Dendritic cell treated with granulocyte-macrophage colony-stimulating factor and Interleukin-4, amounts not matched to agents 40 ng/mL and 50 ng/mL, for 4 days (primary cell): ENCODE measurements at regions not wholly inside any gene's neighbourhood (a gene's known extent, or its start where the extent isn't known, plus 50 kb on each side); places are given as distances from the start of the nearest gene placed in this dataset.

ENCODE experiments used
- H3K27ac Mint-ChIP-seq: one replicate; pipeline ENCODE4 v1.8.0; 2022; ENCODE audit warnings: mild to moderate bottlenecking, mixed read lengths
- H3K27me3 Mint-ChIP-seq: one replicate; pipeline ENCODE4 v1.8.0; 2022; ENCODE audit warnings: mild to moderate bottlenecking, mixed read lengths
- H3K36me3 Mint-ChIP-seq: one replicate; pipeline ENCODE4 v1.8.0; 2022; ENCODE audit warnings: low read depth, mixed read lengths
- H3K4me1 Mint-ChIP-seq: one replicate; pipeline ENCODE4 v1.8.0; 2022; ENCODE audit warnings: low read depth, mixed read lengths
- H3K4me3 Mint-ChIP-seq: one replicate; pipeline ENCODE4 v1.8.0; 2022; ENCODE audit warnings: mild to moderate bottlenecking, moderate library complexity, mixed read lengths
- H3K9me3 Mint-ChIP-seq: one replicate; pipeline ENCODE4 v1.8.0; 2022; ENCODE audit warnings: mixed read lengths
- intact Hi-C: fragments of 100-400 bp; cut with micrococcal nuclease; formaldehyde crosslinking; loops from one replicate; pipeline ENCODE4 v1.15.0; 2022

DNA sequence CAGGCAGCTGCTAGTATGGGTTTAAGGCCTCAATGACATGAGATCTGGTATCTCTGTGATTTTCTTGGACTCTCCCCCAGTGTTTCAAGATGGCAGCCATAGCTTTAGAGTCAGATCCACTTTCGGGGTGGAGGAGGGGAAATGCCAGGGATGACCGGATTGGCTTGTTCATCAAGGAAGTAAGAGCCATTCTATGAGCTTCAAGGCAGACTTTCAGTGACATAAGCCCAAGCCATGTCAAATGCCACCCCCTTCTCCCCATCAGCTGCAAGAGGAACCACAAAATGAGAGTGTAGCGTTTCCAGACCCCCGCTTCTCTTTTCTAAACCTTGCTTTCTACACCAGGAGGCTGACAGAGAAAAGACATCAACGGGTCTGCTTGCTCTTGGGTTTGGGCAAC, 271.8 kb downstream of the PSAT1 start:
- no peak overlapping the region for H3K4me3 Mint-ChIP-seq

DNA sequence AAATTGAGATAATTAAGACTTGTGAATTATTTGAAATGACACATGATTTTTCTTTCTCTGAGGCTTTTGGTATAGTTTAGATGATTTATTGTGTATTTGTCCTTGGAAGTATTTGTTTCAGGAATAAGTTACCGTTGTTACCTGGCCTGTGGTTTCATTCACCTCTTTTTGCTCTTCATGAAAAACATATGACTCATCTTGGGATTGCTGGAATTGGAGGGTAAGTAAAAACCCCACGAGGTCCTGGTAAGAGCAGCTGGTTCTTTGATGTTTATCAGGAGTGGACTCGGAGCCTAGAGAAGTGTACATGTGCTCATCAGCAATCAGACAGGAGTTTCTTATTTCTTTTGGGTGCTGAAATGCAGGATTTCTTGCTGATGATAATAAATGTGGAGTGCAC, 275.3 kb downstream of the PSAT1 start:
- H3K4me1 Mint-ChIP-seq = no peaks in the 10 kb centered on the region
- H3K27me3 Mint-ChIP-seq = no peaks in the 10 kb centered on the region
- intact Hi-C loops = no loop called here
- no peaks in the 10 kb centered on the region for H3K36me3 Mint-ChIP-seq
- H3K9me3 Mint-ChIP-seq = no peaks in the 10 kb centered on the region
- H3K4me3 Mint-ChIP-seq = no peak overlapping the region
- H3K27ac Mint-ChIP-seq = no peak overlapping the region

More for the DNA sequence above, 271.8 kb downstream of the PSAT1 start:
- Mint-ChIP-seq H3K4me1 (no peaks in the 10 kb centered on the region), H3K27me3 (no peaks in the 10 kb centered on the region), H3K27ac (no peak overlapping the region), H3K36me3 (no peaks in the 10 kb centered on the region), H3K9me3 (no peaks in the 10 kb centered on the region)
- intact Hi-C loops = no loop called here

DNA sequence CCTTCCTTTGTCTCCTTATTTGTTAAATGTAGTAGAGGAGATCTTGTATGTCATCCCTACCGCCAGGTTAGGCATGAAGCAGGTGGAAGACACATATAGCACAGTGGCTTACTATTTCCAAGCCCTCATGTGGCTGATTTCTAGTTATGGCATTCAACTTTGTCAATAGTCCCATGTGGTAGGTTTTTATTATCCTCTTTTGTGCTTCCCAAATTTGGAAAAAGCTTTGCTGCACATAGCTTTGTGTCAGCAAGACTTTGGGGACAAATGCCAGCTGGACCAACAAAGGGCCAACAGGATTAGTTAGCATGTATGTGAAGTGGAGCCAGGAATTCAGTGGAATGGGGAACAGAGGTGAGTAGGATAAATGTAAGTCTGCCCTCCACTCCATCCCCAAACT, 276.3 kb downstream of the PSAT1 start:
- H3K9me3 Mint-ChIP-seq = no peaks in the 10 kb centered on the region
- no peaks in the 10 kb centered on the region for H3K4me1 Mint-ChIP-seq
- no peaks in the 10 kb centered on the region for H3K36me3 Mint-ChIP-seq
- no peak overlapping the region for H3K4me3 Mint-ChIP-seq
- intact Hi-C loops = no loop called here
- H3K27me3 Mint-ChIP-seq = no peaks in the 10 kb centered on the region
- H3K27ac Mint-ChIP-seq = no peak overlapping the region

DNA sequence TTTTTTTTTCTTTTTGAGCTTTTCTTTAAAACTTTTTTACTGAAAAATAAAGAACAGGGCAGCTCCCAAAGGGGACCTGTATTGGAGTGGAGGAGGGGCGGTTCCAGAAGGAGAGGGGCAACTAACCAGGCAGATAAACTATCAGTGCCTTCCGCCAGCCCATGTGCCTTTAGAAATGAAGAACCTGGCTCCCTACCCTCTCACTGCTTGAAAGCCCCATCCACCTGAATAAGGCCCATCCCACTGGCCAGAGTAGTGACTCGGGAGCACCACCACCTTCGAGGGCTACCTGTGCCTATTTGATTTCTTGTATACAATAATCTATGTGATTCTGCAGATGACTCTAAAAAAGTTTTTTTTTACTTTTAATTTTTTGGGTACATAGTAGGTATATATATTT, 276.7 kb downstream of the PSAT1 start:
- no peaks in the 10 kb centered on the region for H3K4me1 Mint-ChIP-seq
- no peak overlapping the region for H3K27ac Mint-ChIP-seq
- intact Hi-C loops = no loop called here
- H3K36me3 Mint-ChIP-seq = no peaks in the 10 kb centered on the region
- no peaks in the 10 kb centered on the region for H3K27me3 Mint-ChIP-seq
- H3K9me3 Mint-ChIP-seq = no peaks in the 10 kb centered on the region
- no peak overlapping the region for H3K4me3 Mint-ChIP-seq

DNA sequence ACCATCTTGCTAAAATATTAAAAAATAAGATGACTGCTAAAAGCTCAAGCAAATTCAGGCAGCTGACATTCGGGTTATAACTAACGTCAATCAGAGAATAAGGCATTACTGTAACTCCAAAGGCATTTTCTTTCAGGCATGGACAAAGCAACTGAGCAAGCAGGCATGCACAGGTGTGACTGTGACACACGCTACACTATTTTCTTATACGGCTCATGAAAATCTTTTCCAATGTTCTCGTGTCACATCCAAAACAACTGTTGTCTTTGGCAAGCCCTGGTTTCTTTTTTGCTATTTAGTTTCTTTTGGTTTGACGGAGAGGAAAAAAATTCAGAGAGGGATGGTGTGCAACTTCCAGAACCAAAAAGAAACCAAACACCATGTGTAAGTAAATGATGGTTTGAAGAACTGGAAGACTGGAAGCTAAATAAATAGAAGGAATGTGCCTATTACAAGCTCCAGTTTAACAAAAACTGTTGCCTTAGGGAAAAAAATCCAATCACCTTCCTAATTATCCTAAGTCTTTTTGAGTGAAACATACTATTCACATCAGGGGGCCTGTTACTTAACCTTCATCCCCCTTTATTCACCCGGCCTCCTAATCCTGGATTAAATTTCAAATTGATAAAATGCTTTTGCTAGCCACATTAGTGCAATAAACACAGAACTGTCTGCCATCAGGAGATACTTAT, 277.6 kb downstream of the PSAT1 start:
- Mint-ChIP-seq H3K9me3 (no peaks in the 10 kb centered on the region), H3K27me3 (no peaks in the 10 kb centered on the region), H3K27ac (no peak overlapping the region), H3K36me3 (no peaks in the 10 kb centered on the region), H3K4me1 (no peaks in the 10 kb centered on the region), H3K4me3 (no peak overlapping the region)
- intact Hi-C loops = no loop called here

DNA sequence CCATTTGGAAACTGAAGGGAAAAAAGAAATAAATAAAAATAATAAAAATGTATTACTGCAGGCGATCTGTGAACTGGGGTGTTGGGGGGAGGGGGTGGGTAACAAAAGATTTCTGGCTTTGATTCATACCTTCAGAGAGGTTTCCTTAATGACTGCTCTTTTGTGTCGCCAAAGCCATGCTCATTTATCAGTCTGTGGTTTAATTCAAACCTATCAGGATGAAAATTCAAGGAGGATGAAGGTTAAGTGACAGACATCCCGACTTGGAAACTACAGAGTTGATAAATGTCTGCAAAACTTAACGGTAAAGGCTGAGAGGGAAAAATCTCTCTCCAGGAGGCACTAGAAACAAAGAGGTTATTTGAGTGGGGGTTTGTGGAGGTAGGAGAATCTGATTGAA, 278.2 kb downstream of the PSAT1 start:
- Mint-ChIP-seq H3K4me1 (no peaks in the 10 kb centered on the region), H3K27ac (no peak overlapping the region), H3K4me3 (no peak overlapping the region), H3K27me3 (no peaks in the 10 kb centered on the region), H3K9me3 (no peaks in the 10 kb centered on the region), H3K36me3 (no peaks in the 10 kb centered on the region)
- intact Hi-C loops = no loop called here

DNA sequence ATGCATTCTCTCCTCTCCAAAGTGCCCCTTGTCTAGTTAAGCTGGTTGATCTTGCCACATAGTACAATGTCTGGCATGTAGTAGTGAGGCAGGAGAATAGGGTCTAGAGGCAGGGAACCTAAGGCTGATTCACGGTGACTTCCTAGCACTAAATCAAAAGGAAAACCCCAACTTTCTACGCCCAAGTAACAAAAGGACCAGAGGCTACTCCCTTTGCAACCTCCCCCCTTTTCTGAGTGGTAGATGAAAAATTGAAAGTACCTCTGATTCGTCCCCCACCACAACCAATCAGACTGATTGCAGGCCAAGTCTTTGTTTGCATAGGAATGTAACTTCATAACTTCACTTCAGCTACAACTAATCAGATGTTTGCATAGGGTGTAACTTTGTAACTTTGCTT, 278.8 kb downstream of the PSAT1 start:
- Mint-ChIP-seq H3K27me3 (no peaks in the 10 kb centered on the region), H3K4me3 (no peak overlapping the region), H3K27ac (no peak overlapping the region), H3K9me3 (no peaks in the 10 kb centered on the region), H3K4me1 (no peaks in the 10 kb centered on the region), H3K36me3 (no peaks in the 10 kb centered on the region)
- intact Hi-C loops = no loop called here

DNA sequence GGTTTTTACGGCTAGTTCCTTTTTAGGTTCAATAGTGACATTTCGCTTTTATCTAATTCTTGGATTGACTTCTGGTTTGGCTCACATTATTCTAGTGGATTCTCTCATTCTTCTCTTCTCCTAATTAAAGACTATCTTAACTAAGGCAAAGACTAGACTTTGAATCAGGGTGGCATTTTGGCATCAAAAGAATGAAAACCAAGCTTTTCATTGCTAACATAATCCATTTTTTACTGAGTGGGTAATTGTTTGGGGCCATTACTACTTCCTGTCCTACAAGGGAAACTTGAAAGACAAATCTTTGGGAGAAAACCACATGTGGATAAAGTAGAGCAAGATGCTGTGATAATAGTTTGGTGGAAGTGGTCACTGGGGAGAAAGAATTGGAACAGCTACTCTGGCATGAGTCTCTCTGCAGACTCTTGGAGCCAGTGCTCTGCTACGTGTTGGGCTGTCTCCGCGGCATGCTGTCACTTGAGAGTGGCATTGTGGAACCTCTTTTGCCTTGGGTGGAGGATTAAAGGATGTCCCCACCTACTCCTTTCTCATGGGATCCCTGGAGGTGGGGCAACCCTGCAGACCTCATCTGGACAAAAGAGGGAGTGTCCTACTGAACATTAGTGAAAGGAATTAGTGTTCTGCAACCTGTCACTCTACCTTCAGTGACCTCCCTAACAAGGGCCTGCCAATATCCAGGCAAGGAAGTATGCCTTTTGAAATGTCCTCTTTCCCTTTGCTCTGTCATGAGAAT, 280.4 kb downstream of the PSAT1 start:
- intact Hi-C loops = no loop called here
- no peaks in the 10 kb centered on the region for H3K36me3 Mint-ChIP-seq
- no peak overlapping the region for H3K27ac Mint-ChIP-seq
- no peaks in the 10 kb centered on the region for H3K27me3 Mint-ChIP-seq
- H3K4me1 Mint-ChIP-seq = no peaks in the 10 kb centered on the region
- H3K9me3 Mint-ChIP-seq = no peaks in the 10 kb centered on the region
- H3K4me3 Mint-ChIP-seq = no peak overlapping the region

DNA sequence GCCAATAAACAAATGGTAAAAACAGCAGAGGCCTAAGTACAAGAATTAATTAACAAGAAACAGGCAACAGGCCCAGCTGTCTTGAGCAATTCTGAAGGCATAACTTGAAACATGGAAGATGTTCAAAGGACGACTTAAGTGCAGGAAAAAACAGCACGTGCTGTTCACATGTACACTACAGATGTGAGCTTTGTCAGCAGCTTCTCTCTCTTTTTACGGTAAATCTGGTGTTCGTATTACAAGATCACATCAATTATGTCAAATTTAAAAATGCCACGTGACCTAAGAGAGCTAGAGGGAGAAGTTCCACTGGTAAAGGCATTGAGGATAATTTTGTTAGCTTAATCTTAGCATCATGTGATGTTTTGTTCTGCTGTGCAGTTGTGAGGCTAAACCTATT, 281.1 kb downstream of the PSAT1 start:
- Mint-ChIP-seq H3K9me3 (no peaks in the 10 kb centered on the region), H3K4me3 (no peak overlapping the region), H3K27ac (no peak overlapping the region), H3K27me3 (no peaks in the 10 kb centered on the region), H3K4me1 (no peaks in the 10 kb centered on the region), H3K36me3 (no peaks in the 10 kb centered on the region)
- intact Hi-C loops = no loop called here

DNA sequence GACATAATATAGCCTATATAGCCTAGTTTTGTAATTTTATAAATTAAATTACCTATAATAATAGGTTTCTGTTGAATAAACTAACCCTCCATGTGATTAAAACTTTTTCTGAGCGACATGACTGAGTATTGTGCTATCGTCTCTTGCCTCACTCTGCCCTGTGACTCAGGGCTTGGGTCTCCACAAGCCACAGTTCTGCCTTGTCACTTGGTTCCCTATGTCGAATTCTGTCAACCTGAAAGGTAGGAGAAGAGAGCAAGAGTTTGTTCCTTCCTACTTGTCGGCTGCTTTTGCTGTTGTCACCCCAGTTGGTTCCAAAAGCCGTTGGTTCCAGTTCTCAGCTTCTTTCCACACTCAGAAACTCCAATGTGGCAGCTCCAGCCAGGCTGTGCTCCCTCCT, 285.9 kb downstream of the PSAT1 start:
- Mint-ChIP-seq H3K27ac (no peak overlapping the region), H3K4me3 (no peak overlapping the region), H3K9me3 (no peaks in the 10 kb centered on the region), H3K27me3 (no peaks in the 10 kb centered on the region), H3K36me3 (no peaks in the 10 kb centered on the region), H3K4me1 (no peaks in the 10 kb centered on the region)
- intact Hi-C loops = no loop called here

DNA sequence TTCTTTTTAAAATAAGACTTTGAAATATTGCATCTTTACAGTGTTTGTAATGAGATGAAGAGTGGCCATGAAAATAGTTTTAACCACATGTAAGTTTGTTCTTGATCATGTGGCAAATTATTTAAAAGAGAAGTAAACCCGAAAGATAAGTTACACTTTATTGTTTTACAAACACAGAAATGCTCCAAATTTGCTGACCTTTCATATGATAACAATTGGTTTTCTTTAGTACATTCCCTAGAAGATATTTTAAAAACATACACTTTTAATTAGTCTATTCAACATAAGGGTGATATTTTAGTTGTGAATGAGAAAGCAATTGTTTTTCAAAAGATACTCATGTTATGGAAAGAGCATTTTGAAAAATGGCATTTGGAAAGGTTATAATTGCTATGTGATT, 287.7 kb downstream of the PSAT1 start:
- Mint-ChIP-seq H3K4me3 (no peak overlapping the region), H3K27me3 (no peaks in the 10 kb centered on the region), H3K4me1 (no peaks in the 10 kb centered on the region), H3K36me3 (no peaks in the 10 kb centered on the region), H3K27ac (no peak overlapping the region), H3K9me3 (no peaks in the 10 kb centered on the region)
- intact Hi-C loops = no loop called here

DNA sequence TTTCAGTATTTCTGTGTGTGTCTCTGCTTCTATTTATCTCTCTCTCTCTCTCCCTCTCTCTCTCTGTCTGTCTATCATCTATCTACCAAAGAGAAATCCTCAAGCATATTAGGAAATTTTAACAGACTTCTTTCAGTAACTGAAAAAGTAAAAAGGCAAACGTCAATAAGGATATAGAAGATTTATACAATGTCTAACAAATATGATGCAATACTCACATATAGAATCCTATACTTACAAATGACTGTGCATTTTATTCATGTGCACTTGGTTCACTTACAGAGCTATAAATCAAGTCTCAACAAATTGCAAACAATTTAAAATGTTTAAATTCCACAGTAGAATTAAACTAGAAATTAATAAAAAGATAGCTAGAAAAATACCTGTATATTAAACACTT, 289.0 kb downstream of the PSAT1 start:
- intact Hi-C loops = no loop called here
- no peaks in the 10 kb centered on the region for H3K27me3 Mint-ChIP-seq
- no peaks in the 10 kb centered on the region for H3K36me3 Mint-ChIP-seq
- no peak overlapping the region for H3K4me3 Mint-ChIP-seq
- H3K27ac Mint-ChIP-seq = no peak overlapping the region
- H3K9me3 Mint-ChIP-seq = no peaks in the 10 kb centered on the region
- H3K4me1 Mint-ChIP-seq = no peaks in the 10 kb centered on the region

DNA sequence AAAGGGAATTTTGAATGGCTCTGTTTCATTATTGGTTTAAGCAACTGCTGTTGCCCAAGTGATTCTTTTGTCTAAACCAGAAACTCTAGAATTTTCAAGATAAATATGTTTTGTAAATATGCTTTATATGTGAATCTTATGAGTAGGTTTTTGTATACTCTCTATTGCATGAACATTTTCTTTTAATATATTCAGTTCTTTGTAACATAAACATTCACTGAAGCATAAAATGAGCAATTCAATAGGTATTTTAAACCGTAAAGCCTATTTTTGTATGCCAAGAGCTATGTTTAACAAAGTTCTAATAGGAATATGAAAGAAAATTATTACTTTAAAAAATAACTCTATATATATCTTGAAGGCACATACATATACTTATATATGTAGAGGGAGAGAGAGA, 293.1 kb downstream of the PSAT1 start:
- H3K27me3 Mint-ChIP-seq = no peaks in the 10 kb centered on the region
- H3K9me3 Mint-ChIP-seq = no peaks in the 10 kb centered on the region
- intact Hi-C loops = loop anchor here (10.0 kb wide), 2 partner anchors 215 to 535 kb away; no protein-coding TSS in a partner anchor
- no peaks in the 10 kb centered on the region for H3K36me3 Mint-ChIP-seq
- H3K4me1 Mint-ChIP-seq = no peaks in the 10 kb centered on the region
- H3K4me3 Mint-ChIP-seq = no peak overlapping the region
- no peak overlapping the region for H3K27ac Mint-ChIP-seq

DNA sequence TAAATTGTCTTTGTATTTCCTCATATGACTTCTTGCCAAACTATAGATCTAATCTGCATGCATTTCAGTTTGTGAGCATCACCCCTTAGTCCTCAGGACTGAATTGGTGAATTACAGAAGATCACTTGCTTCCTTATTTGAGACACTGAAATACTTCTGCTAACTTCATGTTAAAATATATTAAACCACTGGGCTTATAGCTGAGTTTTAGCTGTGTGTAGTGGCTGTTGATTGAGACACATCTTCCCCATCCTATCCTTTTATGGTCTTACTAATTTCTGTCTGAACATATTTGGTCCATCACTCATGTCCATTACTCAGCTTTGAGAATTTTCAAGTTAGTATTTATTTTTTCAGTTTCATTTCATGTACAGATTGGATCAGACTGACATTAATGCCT, 295.9 kb downstream of the PSAT1 start:
- no peaks in the 10 kb centered on the region for H3K27me3 Mint-ChIP-seq
- no peaks in the 10 kb centered on the region for H3K36me3 Mint-ChIP-seq
- intact Hi-C loops = loop anchor here (10.0 kb wide), 2 partner anchors 212 to 532 kb away; no protein-coding TSS in a partner anchor
- H3K4me1 Mint-ChIP-seq = no peaks in the 10 kb centered on the region
- H3K27ac Mint-ChIP-seq = no peak overlapping the region
- no peaks in the 10 kb centered on the region for H3K9me3 Mint-ChIP-seq
- no peak overlapping the region for H3K4me3 Mint-ChIP-seq
